ENCODE measurements at regions not wholly inside any gene's neighbourhood (a gene's known extent, or its start where the extent isn't known, plus 50 kb on each side); places are given as distances from the start of the nearest gene placed in this dataset.
A peak's percentile ranks its signal among the peaks of the same experiment; 100 is the strongest.
"Not testable (repeated sequence)": the region's sequence is repeated elsewhere in the genome, so short reads cannot be mapped to it uniquely, and the experiment has no call there.

DNA sequence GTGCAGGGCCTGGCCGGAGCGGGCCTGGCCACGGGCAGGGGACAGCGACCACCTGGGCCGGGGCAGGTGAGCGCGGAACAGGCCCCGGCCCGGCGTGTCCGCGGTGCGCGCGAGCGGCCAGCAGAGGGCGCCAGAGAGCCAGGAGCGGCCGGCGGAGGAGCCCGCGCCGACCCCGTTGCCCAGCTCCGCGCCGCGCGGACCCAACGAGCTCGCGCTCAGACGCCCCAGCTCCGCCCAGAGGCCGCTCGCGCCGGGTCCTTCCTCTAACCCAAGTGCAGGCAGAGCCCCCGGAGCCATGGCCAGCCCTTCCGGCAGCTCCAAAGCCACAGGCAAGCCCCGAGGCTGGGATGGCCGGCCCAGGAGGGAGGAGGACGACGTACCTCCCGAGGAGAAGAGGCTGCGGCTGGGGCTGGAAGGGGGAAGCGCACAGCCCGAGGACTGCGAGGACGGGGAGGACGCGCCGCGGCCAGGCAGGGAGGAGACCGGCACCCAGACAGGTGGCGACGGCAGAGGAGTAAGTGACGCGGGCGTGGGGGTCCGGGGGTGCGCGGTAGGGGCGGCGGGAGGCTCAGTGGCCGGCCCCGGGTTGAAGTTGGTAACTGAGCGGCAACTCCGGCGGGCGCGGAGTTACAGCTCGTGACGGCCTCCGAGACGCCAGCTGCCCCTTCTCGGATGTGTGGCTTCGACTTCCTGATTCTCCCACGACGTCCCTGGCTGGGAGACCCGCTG, 88.1 kb downstream of the DEFB131A start:
- H3K27ac Mint-ChIP-seq; intact Hi-C loops (cut with micrococcal nuclease); H3K4me1 ChIP-seq (ENCODE audit: control insufficient read depth in 2 of 2, insufficient read depth in 2 of 2, low read length in 2 of 2); H3K9me3 Mint-ChIP-seq (ENCODE audit: insufficient read depth); H4K20me1 ChIP-seq (ENCODE audit: control insufficient read depth, insufficient read depth, low read length, poor library complexity, severe bottlenecking); H3K36me3 ChIP-seq (replicated peaks in 1 of 2; ENCODE audit: control extremely low read depth in 1 of 2, control insufficient read depth in 1 of 2, extremely low read depth in 1 of 2, insufficient read depth in 2 of 2, low read length in 1 of 2); H3K27me3 ChIP-seq (replicated peaks in 1 of 4; ENCODE audit: control extremely low read depth in 1 of 4, control insufficient read depth in 3 of 4, insufficient read depth in 4 of 4, low read length in 3 of 4); H3K27ac ChIP-seq (ENCODE audit: low read length in 2 of 2); H3K4me1 Mint-ChIP-seq; POLR2A ChIA-PET; H3K9me3 ChIP-seq (ENCODE audit: control extremely low read depth in 1 of 3, control insufficient read depth in 2 of 3, insufficient read depth in 1 of 3, low read length in 2 of 3); H3K79me2 ChIP-seq (ENCODE audit: control insufficient read depth, insufficient read depth, low read length): not testable (repeated sequence)
- DNase-seq (peak; percentile 70), ATAC-seq (ENCODE audit: low read depth) (peak; percentile 39)
- TF ChIP-seq CTCF (IDR thresholded peaks at IDR 0.05) = peak; percentile 75
- WGBS (ENCODE audit: insufficient coverage) = 2% methylated on average over 81 of the region's 81 CpGs
- Histone ChIP-seq H3K4me2 (replicated peaks; ENCODE audit: low read depth, low read length, poor library complexity, severe bottlenecking) (peak overlapping the region; percentile 71), H2AFZ (ENCODE audit: insufficient read depth, low read depth, low read length, poor library complexity, severe bottlenecking) (peak overlapping the region; percentile 75), H3K4me3 (ENCODE audit: control extremely low read depth in 1 of 5, extremely low read depth in 1 of 5, insufficient read depth in 1 of 5, low read depth in 2 of 5, low read length in 4 of 5) (peak overlapping the region in 4 of 5 experiments; percentile 20 to 62 (median 47)), H3K9ac (ENCODE audit: low read length) (peak overlapping the region; percentile 63)
- CTCF ChIA-PET = interaction anchor here (1.0 to 1.1 kb wide), 2 partner anchors 133 to 483 kb away, joined by 3 to 10 read pairs; no protein-coding TSS in a partner anchor
- Mint-ChIP-seq H3K27me3 (peaks cover 38% of the 10 kb centered on the region), H3K4me3 (peak overlapping the region; percentile 68)

DNA sequence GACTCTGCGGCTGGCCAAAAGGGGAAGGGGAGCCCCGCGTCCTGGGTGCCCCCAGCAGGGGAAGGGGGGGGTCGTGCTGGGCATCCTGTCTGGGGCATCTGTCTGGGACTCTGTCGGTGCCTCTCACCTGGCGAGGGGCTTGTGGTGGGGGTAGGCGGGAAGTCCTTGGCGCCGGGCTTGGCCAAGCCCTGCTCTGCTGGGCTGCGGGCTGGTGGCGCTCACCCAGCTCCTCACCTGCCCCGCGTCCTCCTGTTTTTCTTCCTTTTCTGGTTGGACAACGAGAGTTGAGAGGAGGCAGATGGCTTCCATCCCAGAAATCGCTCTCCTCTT, 88.6 kb downstream of the DEFB131A start:
- DNase-seq; POLR2A ChIA-PET; H3K36me3 ChIP-seq (replicated peaks in 1 of 2; ENCODE audit: control extremely low read depth in 1 of 2, control insufficient read depth in 1 of 2, extremely low read depth in 1 of 2, insufficient read depth in 2 of 2, low read length in 1 of 2); intact Hi-C loops (cut with micrococcal nuclease); H4K20me1 ChIP-seq (ENCODE audit: control insufficient read depth, insufficient read depth, low read length, poor library complexity, severe bottlenecking); H3K79me2 ChIP-seq (ENCODE audit: control insufficient read depth, insufficient read depth, low read length); H3K27me3 ChIP-seq (replicated peaks in 1 of 4; ENCODE audit: control extremely low read depth in 1 of 4, control insufficient read depth in 3 of 4, insufficient read depth in 4 of 4, low read length in 3 of 4); ATAC-seq (ENCODE audit: low read depth); H3K9me3 ChIP-seq (ENCODE audit: control extremely low read depth in 1 of 3, control insufficient read depth in 2 of 3, insufficient read depth in 1 of 3, low read length in 2 of 3); H3K27ac ChIP-seq (ENCODE audit: low read length in 2 of 2); H3K4me1 Mint-ChIP-seq; H3K4me1 ChIP-seq (ENCODE audit: control insufficient read depth in 2 of 2, insufficient read depth in 2 of 2, low read length in 2 of 2); H3K27ac Mint-ChIP-seq; H3K9me3 Mint-ChIP-seq (ENCODE audit: insufficient read depth); H3K9ac ChIP-seq (ENCODE audit: low read length): not testable (repeated sequence)
- Histone ChIP-seq H2AFZ (ENCODE audit: insufficient read depth, low read depth, low read length, poor library complexity, severe bottlenecking) (peak overlapping the region; percentile 75), H3K4me2 (replicated peaks; ENCODE audit: low read depth, low read length, poor library complexity, severe bottlenecking) (peak overlapping the region; percentile 35), H3K4me3 (ENCODE audit: control extremely low read depth in 1 of 5, extremely low read depth in 1 of 5, insufficient read depth in 1 of 5, low read depth in 2 of 5, low read length in 4 of 5) (peak overlapping the region in 2 of 5 experiments; percentile 20 to 43)
- WGBS (ENCODE audit: insufficient coverage) = 2% methylated on average over 4 of the region's 15 CpGs
- Mint-ChIP-seq H3K4me3 (peak overlapping the region; percentile 68), H3K27me3 (peaks cover 42% of the 10 kb centered on the region)
- CTCF ChIA-PET = interaction anchor here (1.1 kb wide), 1 partner anchor 482 kb away, joined by 10 read pairs; no protein-coding TSS in a partner anchor

- H3K4me3 ChIP-seq (ENCODE audit: control extremely low read depth in 1 of 5, extremely low read depth in 1 of 5, insufficient read depth in 1 of 5, low read depth in 2 of 5, low read length in 4 of 5) = not testable (repeated sequence)
Measured at GRCh38 chr4:9537101-9537500, 92.9 kb downstream of the DEFB131A start.

More at GRCh38 chr4:9537101-9537500, 92.9 kb downstream of the DEFB131A start:
- H3K4me2 ChIP-seq (replicated peaks; ENCODE audit: low read depth, low read length, poor library complexity, severe bottlenecking); H3K4me1 ChIP-seq (ENCODE audit: control insufficient read depth in 2 of 2, insufficient read depth in 2 of 2, low read length in 2 of 2); H3K27ac Mint-ChIP-seq; H3K4me3 Mint-ChIP-seq; H3K79me2 ChIP-seq (ENCODE audit: control insufficient read depth, insufficient read depth, low read length); H3K4me1 Mint-ChIP-seq; H3K27ac ChIP-seq (ENCODE audit: low read length in 2 of 2); H3K9me3 ChIP-seq (ENCODE audit: control extremely low read depth in 1 of 3, control insufficient read depth in 2 of 3, insufficient read depth in 1 of 3, low read length in 2 of 3); DNase-seq; H3K9ac ChIP-seq (ENCODE audit: low read length); H3K9me3 Mint-ChIP-seq (ENCODE audit: insufficient read depth); intact Hi-C loops (cut with micrococcal nuclease); H3K27me3 ChIP-seq (replicated peaks in 1 of 4; ENCODE audit: control extremely low read depth in 1 of 4, control insufficient read depth in 3 of 4, insufficient read depth in 4 of 4, low read length in 3 of 4); H2AFZ ChIP-seq (ENCODE audit: insufficient read depth, low read depth, low read length, poor library complexity, severe bottlenecking); POLR2A ChIA-PET; H3K36me3 ChIP-seq (replicated peaks in 1 of 2; ENCODE audit: control extremely low read depth in 1 of 2, control insufficient read depth in 1 of 2, extremely low read depth in 1 of 2, insufficient read depth in 2 of 2, low read length in 1 of 2); ATAC-seq (ENCODE audit: low read depth); H4K20me1 ChIP-seq (ENCODE audit: control insufficient read depth, insufficient read depth, low read length, poor library complexity, severe bottlenecking); CTCF ChIA-PET: not testable (repeated sequence)
- WGBS (ENCODE audit: insufficient coverage) = 97% methylated on average over 5 of the region's 9 CpGs
- H3K27me3 Mint-ChIP-seq = peaks cover 17% of the 10 kb centered on the region
